Activated CD8-positive, alpha-beta T cell treated with anti-CD3 and anti-CD28 coated beads for 36 hours (primary cell): ENCODE measurements at regions not wholly inside any gene's neighbourhood (a gene's known extent, or its start where the extent isn't known, plus 50 kb on each side); places are given as distances from the start of the nearest gene placed in this dataset.

ENCODE experiments used
- ATAC-seq: fragments of 200-7000 bp; cut with Tn5 transposase; one replicate; pipeline ENCODE4 v1.10.0; 2021; ENCODE audit warnings: mild to moderate bottlenecking, moderate library complexity
- CTCF ChIA-PET: fragments of 350-600 bp; sonication (Branson Sonifier 250); formaldehyde crosslinking; loops from one replicate; lab custom pipeline; 2021; ENCODE audit warnings: antibody characterized with exemption; lab: Charles Lee
- POLR2A ChIA-PET: fragments of 350-600 bp; sonication (Branson Sonifier 250); formaldehyde crosslinking; loops from one replicate; lab custom pipeline; 2021; ENCODE audit warnings: antibody characterized with exemption; lab: Charles Lee
- DNase-seq: peaks from one replicate; pipeline ENCODE4 v3.0.0-alpha.2; 2020
- H3K27ac Mint-ChIP-seq: one replicate; pipeline ENCODE4 v1.8.0; 2021; ENCODE audit warnings: mild to moderate bottlenecking, mixed read lengths
- H3K27me3 Mint-ChIP-seq: one replicate; pipeline ENCODE4 v1.8.0; 2021; ENCODE audit warnings: mixed read lengths
- H3K36me3 Mint-ChIP-seq: one replicate; pipeline ENCODE4 v1.8.0; 2021; ENCODE audit warnings: low read depth, mixed read lengths
- H3K4me1 Mint-ChIP-seq: one replicate; pipeline ENCODE4 v1.8.0; 2021; ENCODE audit warnings: low read depth, mixed read lengths
- H3K4me3 Mint-ChIP-seq: one replicate; pipeline ENCODE4 v1.8.0; 2021; ENCODE audit warnings: mild to moderate bottlenecking, moderate library complexity, mixed read lengths
- H3K9me3 Mint-ChIP-seq: one replicate; pipeline ENCODE4 v1.8.0; 2021; ENCODE audit warnings: mixed read lengths
- CTCF ChIP-seq: fragments of 200-600 bp; IDR thresholded peaks from one replicate; pipeline ENCODE4 v1.8.0; 2022; ENCODE audit warnings: antibody characterized with exemption, mild to moderate bottlenecking
- intact Hi-C: fragments of 100-400 bp; cut with micrococcal nuclease; formaldehyde crosslinking; loops from one replicate; pipeline ENCODE4 v1.10.0; 2022

GRCh38 chr10:69730251-69731156 lies 71.2 kb upstream of the COL13A1 start:
- DNase-seq (no peak), ATAC-seq (no peak)
- no peaks in the 10 kb centered on the region for H3K36me3 Mint-ChIP-seq
- H3K9me3 Mint-ChIP-seq = no peaks in the 10 kb centered on the region
- intact Hi-C loops = no loop called here
- no peak overlapping the region for H3K27ac Mint-ChIP-seq
- no peak for TF ChIP-seq CTCF
- ChIA-PET POLR2A (no interaction called here), CTCF (interaction anchor here (0.6 to 4.2 kb wide), 5 partner anchors 13 to 216 kb away, joined by 3 to 28 read pairs (median 3); no protein-coding TSS in a partner anchor)
- peaks cover 21% of the 10 kb centered on the region for H3K4me1 Mint-ChIP-seq
- H3K4me3 Mint-ChIP-seq = no peak overlapping the region
- peaks cover 3% of the 10 kb centered on the region for H3K27me3 Mint-ChIP-seq

DNA sequence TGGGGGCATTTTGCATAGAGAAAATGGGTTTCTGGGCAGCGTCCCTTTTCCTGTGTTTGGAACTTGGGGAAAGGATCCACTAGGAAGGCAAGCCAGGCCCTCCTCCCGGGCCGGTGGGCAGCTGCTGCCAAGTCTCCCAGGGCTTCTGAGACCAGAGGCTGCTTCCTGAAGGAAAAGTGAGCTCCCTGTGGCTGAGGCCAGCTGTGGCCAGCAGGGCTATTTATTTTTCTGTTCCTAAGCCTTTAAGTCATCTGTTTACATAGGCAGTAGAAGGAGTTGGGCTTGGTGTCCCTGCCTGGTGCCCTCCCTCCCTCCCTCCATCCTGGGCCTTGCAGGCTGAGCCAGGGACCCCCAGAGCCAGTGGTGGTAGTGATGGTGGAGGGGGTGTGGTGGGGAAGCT lies 70.5 kb upstream of the COL13A1 start:
- CTCF ChIA-PET = interaction anchor here (0.6 to 1.2 kb wide), 4 partner anchors 12 to 217 kb away, joined by 3 read pairs; no protein-coding TSS in a partner anchor
- DNase-seq = no peak
- intact Hi-C loops = no loop called here

GRCh38 chr10:69731698-69732097 lies 70.0 kb upstream of the COL13A1 start:
- CTCF ChIA-PET = interaction anchor here (1.2 kb wide), 1 partner anchor 11 kb away, joined by 3 read pairs; no protein-coding TSS in a partner anchor
- DNase-seq = no peak

More for the DNA sequence above, 70.5 kb upstream of the COL13A1 start:
- Mint-ChIP-seq H3K4me3 (no peak overlapping the region), H3K4me1 (peaks cover 24% of the 10 kb centered on the region), H3K27ac (no peak overlapping the region), H3K27me3 (peaks cover 3% of the 10 kb centered on the region), H3K36me3 (no peaks in the 10 kb centered on the region), H3K9me3 (no peaks in the 10 kb centered on the region)
- no peak for ATAC-seq
- TF ChIP-seq CTCF = no peak
- POLR2A ChIA-PET = no interaction called here

DNA sequence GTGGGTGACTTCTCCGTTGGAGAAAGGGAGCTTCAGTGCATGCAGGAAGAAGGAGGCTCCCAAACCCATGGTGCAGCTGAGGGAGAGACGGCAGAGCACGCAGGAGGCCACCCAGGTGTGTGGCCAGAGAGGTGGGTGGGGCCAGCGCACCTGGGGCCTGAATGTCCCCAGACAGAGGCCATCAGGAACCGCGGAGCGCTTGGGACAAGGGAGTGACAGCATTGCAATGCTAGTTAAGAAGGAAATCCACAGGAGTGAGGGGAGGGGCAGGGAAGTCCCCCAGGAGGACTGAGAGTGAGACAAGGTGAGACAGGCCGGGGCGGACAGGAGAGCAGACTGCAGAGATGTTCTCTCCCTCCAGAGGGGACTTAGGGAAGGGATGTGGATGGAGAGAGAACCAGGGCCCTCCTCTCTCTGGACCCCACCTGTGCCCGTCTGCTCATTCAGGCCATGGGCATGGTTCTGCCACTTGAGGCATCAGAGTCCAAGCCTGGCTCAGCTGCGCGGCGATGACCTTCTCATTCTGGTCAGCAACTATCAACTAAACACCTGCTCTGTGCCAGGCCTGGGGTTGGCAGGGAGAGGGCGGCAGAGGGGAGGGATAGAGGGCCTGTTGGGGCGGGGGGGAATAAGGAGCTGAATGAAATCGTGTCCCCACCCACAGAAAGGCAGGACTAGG lies 69.4 kb upstream of the COL13A1 start:
- no peaks in the 10 kb centered on the region for H3K36me3 Mint-ChIP-seq
- DNase-seq (no peak), ATAC-seq (no peak)
- H3K4me1 Mint-ChIP-seq = peaks cover 24% of the 10 kb centered on the region
- no peak for TF ChIP-seq CTCF
- H3K27me3 Mint-ChIP-seq = peaks cover 2% of the 10 kb centered on the region
- H3K27ac Mint-ChIP-seq = no peak overlapping the region
- H3K4me3 Mint-ChIP-seq = no peak overlapping the region
- intact Hi-C loops = no loop called here
- no peaks in the 10 kb centered on the region for H3K9me3 Mint-ChIP-seq
- ChIA-PET CTCF (interaction anchor here (1.2 kb wide), 1 partner anchor 11 kb away, joined by 3 read pairs; no protein-coding TSS in a partner anchor), POLR2A (no interaction called here)

More at GRCh38 chr10:69731698-69732097, 70.0 kb upstream of the COL13A1 start:
- peaks cover 24% of the 10 kb centered on the region for H3K4me1 Mint-ChIP-seq
- H3K4me3 Mint-ChIP-seq = no peak overlapping the region
- POLR2A ChIA-PET = no interaction called here
- H3K27me3 Mint-ChIP-seq = peaks cover 2% of the 10 kb centered on the region
- H3K9me3 Mint-ChIP-seq = no peaks in the 10 kb centered on the region
- TF ChIP-seq CTCF = no peak
- intact Hi-C loops = no loop called here
- no peak for ATAC-seq
- H3K27ac Mint-ChIP-seq = no peak overlapping the region
- no peaks in the 10 kb centered on the region for H3K36me3 Mint-ChIP-seq

DNA sequence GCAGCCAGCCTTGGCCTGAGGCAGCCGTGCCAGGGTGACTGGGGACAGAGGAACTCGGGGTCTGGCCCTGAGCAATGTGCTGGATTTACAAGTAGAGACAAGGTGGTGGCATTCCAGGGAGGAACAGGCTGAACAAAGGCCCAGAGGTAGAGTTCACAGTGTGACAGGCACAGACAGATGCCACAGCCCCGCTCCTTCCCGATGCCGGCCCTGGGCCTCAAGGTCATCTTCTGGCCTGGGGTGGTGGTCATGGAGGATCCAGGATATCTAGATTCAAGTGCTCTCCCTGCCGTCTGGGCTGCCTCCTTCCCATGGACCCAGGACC lies 68.9 kb upstream of the COL13A1 start:
- Mint-ChIP-seq H3K4me3 (no peak overlapping the region), H3K36me3 (no peaks in the 10 kb centered on the region), H3K27me3 (peaks cover 2% of the 10 kb centered on the region), H3K9me3 (no peaks in the 10 kb centered on the region), H3K4me1 (peaks cover 24% of the 10 kb centered on the region), H3K27ac (no peak overlapping the region)
- CTCF ChIA-PET = no interaction called here
- intact Hi-C loops = no loop called here
- no peak for DNase-seq
- POLR2A ChIA-PET = no interaction called here
- no peak for ATAC-seq
- TF ChIP-seq CTCF = no peak
